WTC11 (cell line): ENCODE measurements at regions not wholly inside any gene's neighbourhood (a gene's known extent, or its start where the extent isn't known, plus 50 kb on each side); places are given as distances from the start of the nearest gene placed in this dataset.

Experiments used
- ATAC-seq: fragments of 200-7000 bp; cut with Tn5 transposase; 2 replicates; pipeline ENCODE4 v1.10.0; 2021; ENCODE audit warnings: mild to moderate bottlenecking, moderate library complexity
- CTCF ChIA-PET: fragments of 300-600 bp; sonication (Branson Sonifier 250); formaldehyde crosslinking; loops from one replicate; lab custom pipeline; 2021; ENCODE audit warnings: antibody characterized with exemption; lab: Charles Lee
- POLR2A ChIA-PET: fragments of 350-600 bp; sonication (Branson Sonifier 250); formaldehyde crosslinking; loops from one replicate; lab custom pipeline; 2021; ENCODE audit warnings: antibody characterized with exemption; lab: Charles Lee
- DNase-seq: peaks from one replicate; pipeline ENCODE4 v3.0.0; 2021; ENCODE audit warnings: low spot score
- H3K27ac Mint-ChIP-seq: 2 replicates; pipeline ENCODE4 v1.8.0; 2021; ENCODE audit warnings: mixed read lengths
- H3K27me3 Mint-ChIP-seq: 2 replicates; pipeline ENCODE4 v1.8.0; 2021; ENCODE audit warnings: low read depth, mild to moderate bottlenecking, moderate library complexity, mixed read lengths
- H3K36me3 Mint-ChIP-seq: 2 replicates; pipeline ENCODE4 v1.8.0; 2021; ENCODE audit warnings: mixed read lengths
- H3K4me1 Mint-ChIP-seq: 2 replicates; pipeline ENCODE4 v1.8.0; 2022; ENCODE audit warnings: mixed read lengths
- H3K4me3 Mint-ChIP-seq: 2 replicates; pipeline ENCODE4 v1.8.0; 2021; ENCODE audit warnings: mild to moderate bottlenecking, moderate library complexity, mixed read lengths
- H3K9me3 Mint-ChIP-seq: 2 replicates; pipeline ENCODE4 v1.8.0; 2021; ENCODE audit warnings: mixed read lengths
- AR ChIP-seq: fragments of 250-450 bp; sonication (Bioruptor Pico); IDR thresholded peaks from 2 replicates; pipeline ENCODE4 v1.9.0; 2021; ENCODE audit warnings: mild to moderate bottlenecking
- ATF1 ChIP-seq: sonication (generic); formaldehyde crosslinking; IDR thresholded peaks from 2 replicates; pipeline ENCODE4 v1.8.1; 2023; ENCODE audit warnings: mild to moderate bottlenecking, moderate library complexity, missing genetic modification reagents
- ATF2 ChIP-seq: sonication (generic); formaldehyde crosslinking; IDR thresholded peaks from 2 replicates; pipeline ENCODE4 v1.8.1; 2022; ENCODE audit warnings: low read depth, missing genetic modification reagents, borderline replicate concordance
- E2F5 ChIP-seq: sonication (generic); formaldehyde crosslinking; IDR thresholded peaks from 2 replicates; pipeline ENCODE4 v1.8.1; 2022; ENCODE audit warnings: mild to moderate bottlenecking, moderate library complexity, missing genetic modification reagents
- GRHL2 ChIP-seq: fragments of 250-450 bp; sonication (Bioruptor Pico); IDR thresholded peaks from 2 replicates; pipeline ENCODE4 v1.8.0; 2022; ENCODE audit warnings: mild to moderate bottlenecking, moderate library complexity; ENCODE audit not compliant: insufficient replicate concordance, severe bottlenecking
- KAT7 ChIP-seq: sonication (generic); formaldehyde crosslinking; IDR thresholded peaks from 2 replicates; pipeline ENCODE4 v1.8.1; 2023; ENCODE audit warnings: missing genetic modification reagents, mild to moderate bottlenecking, borderline replicate concordance
- MAX ChIP-seq: sonication (generic); formaldehyde crosslinking; IDR thresholded peaks from 2 replicates; pipeline ENCODE4 v1.8.0; 2022; ENCODE audit warnings: mild to moderate bottlenecking, missing genetic modification reagents
- MXD4 ChIP-seq: fragments of 250-450 bp; sonication (Bioruptor Pico); IDR thresholded peaks from 2 replicates; pipeline ENCODE4 v1.8.0; 2021; ENCODE audit warnings: mild to moderate bottlenecking, moderate library complexity, borderline replicate concordance
- MYBL2 ChIP-seq: sonication (generic); formaldehyde crosslinking; IDR thresholded peaks from 2 replicates; pipeline ENCODE4 v1.8.1; 2023; ENCODE audit warnings: mild to moderate bottlenecking, moderate library complexity, missing genetic modification reagents
- NFYB ChIP-seq: sonication (generic); formaldehyde crosslinking; conservative IDR thresholded peaks from 2 replicates; pipeline ENCODE4 v1.8.0; 2022; ENCODE audit warnings: low read depth, missing genetic modification reagents
- NR1H2 ChIP-seq: sonication (generic); formaldehyde crosslinking; IDR thresholded peaks from 2 replicates; pipeline ENCODE4 v1.9.0; 2021; ENCODE audit warnings: mild to moderate bottlenecking, moderate library complexity, missing genetic modification reagents
- TP53 ChIP-seq: sonication (generic); formaldehyde crosslinking; IDR thresholded peaks from 2 replicates; pipeline ENCODE4 v1.8.1; 2023; ENCODE audit warnings: mild to moderate bottlenecking, missing genetic modification reagents
- ZBTB21 ChIP-seq: sonication (generic); formaldehyde crosslinking; IDR thresholded peaks from 2 replicates; pipeline ENCODE4 v1.8.1; 2023; ENCODE audit warnings: mild to moderate bottlenecking, missing genetic modification reagents, borderline replicate concordance
- ZNF219 ChIP-seq: sonication (generic); formaldehyde crosslinking; IDR thresholded peaks from 2 replicates; pipeline ENCODE4 v1.8.0; 2023; ENCODE audit warnings: missing genetic modification reagents, mild to moderate bottlenecking, borderline replicate concordance
- ZNF425 ChIP-seq: fragments of 250-450 bp; sonication (Bioruptor Pico); conservative IDR thresholded peaks from 2 replicates; pipeline ENCODE4 v1.9.0; 2021; ENCODE audit warnings: mild to moderate bottlenecking
- ZNF512 ChIP-seq: sonication (generic); formaldehyde crosslinking; IDR thresholded peaks from 2 replicates; pipeline ENCODE4 v1.8.1; 2022; ENCODE audit warnings: missing genetic modification reagents, borderline replicate concordance
- ZNF532 ChIP-seq: fragments of 250-450 bp; sonication (Bioruptor Pico); IDR thresholded peaks from 2 replicates; pipeline ENCODE4 v1.9.0; 2021; ENCODE audit warnings: mild to moderate bottlenecking, borderline replicate concordance

GRCh38 chr3:29077356-29077755 is 203.5 kb upstream of the RBMS3 start (continued):
- TF ChIP-seq ATF2 (CRISPR knock-in tag) (no peak), AR (CRISPR knock-in tag) (no peak)

- no peak for TF ChIP-seq MXD4 (CRISPR knock-in tag)
- TF ChIP-seq NFYB (CRISPR knock-in tag) = no peak
- TF ChIP-seq GRHL2 (CRISPR knock-in tag) = no peak
- TF ChIP-seq ZNF512 = no peak
- TF ChIP-seq MAX (CRISPR knock-in tag) = no peak
- no peak for TF ChIP-seq MYBL2
- no peak for TF ChIP-seq ZNF219
- no peak for TF ChIP-seq ZNF532 (CRISPR knock-in tag)
- TF ChIP-seq TP53 = no peak
- no peak for TF ChIP-seq ATF1 (CRISPR knock-in tag)
- no peak for TF ChIP-seq E2F5
- no peak for TF ChIP-seq ZBTB21 (CRISPR knock-in tag)
- no peak for TF ChIP-seq KAT7 (CRISPR knock-in tag)
- no peak for TF ChIP-seq NR1H2
- TF ChIP-seq ZNF425 = no peak
- Mint-ChIP-seq H3K27me3 (no peaks in the 10 kb centered on the region), H3K4me1 (no peaks in the 10 kb centered on the region), H3K9me3 (peaks cover 8% of the 10 kb centered on the region), H3K27ac (no peak overlapping the region), H3K4me3 (no peak overlapping the region), H3K36me3 (no peaks in the 10 kb centered on the region)
- ChIA-PET CTCF (no interaction called here), POLR2A (no interaction called here)
- no peak for DNase-seq
- ATAC-seq = no peak
These were observed 201.5 kb upstream of the RBMS3 start for GRCh38 chr3:29079358-29079757.
